ENCODE measurements at regions not wholly inside any gene's neighbourhood (a gene's known extent, or its start where the extent isn't known, plus 50 kb on each side); places are given as distances from the start of the nearest gene placed in this dataset.

- TF ChIP-seq CTCF (IDR thresholded peaks at IDR 0.05) (no peak), EZH2phosphoT487 (IDR thresholded peaks at IDR 0.05) (no peak), EZH2 (IDR thresholded peaks at IDR 0.05) (no peak)
Observed at GRCh38 chr1:30242168-30242567, 481.2 kb downstream of the MATN1 start.

All from neural progenitor cell (in vitro differentiated cells).